ENCODE measurements at regions not wholly inside any gene's neighbourhood (a gene's known extent, or its start where the extent isn't known, plus 50 kb on each side); places are given as distances from the start of the nearest gene placed in this dataset.
"Not testable (repeated sequence)": the region's sequence is repeated elsewhere in the genome, so short reads cannot be mapped to it uniquely, and the experiment has no call there.

- no peak for FAIRE-seq
Measured at GRCh38 chr12:97714107-97714563, 251.5 kb downstream of the RMST start.

- no peak for FAIRE-seq
Measured at GRCh38 chr12:97716356-97716755, 253.8 kb downstream of the RMST start.

GRCh38 chr12:97723801-97724200 is 261.2 kb downstream of the RMST start:
- not testable (repeated sequence) for FAIRE-seq

GRCh38 chr12:97745406-97746101 is 282.9 kb downstream of the RMST start:
- no peak for FAIRE-seq

- FAIRE-seq: no peak
Measured at GRCh38 chr12:97748298-97748697, 285.7 kb downstream of the RMST start.

GRCh38 chr12:97751704-97752103 is 289.1 kb downstream of the RMST start:
- no peak for FAIRE-seq

GRCh38 chr12:97752129-97752528 is 289.5 kb downstream of the RMST start:
- no peak for FAIRE-seq

- no peak for FAIRE-seq
Measured at GRCh38 chr12:97753332-97753731, 290.7 kb downstream of the RMST start.

- no peak for FAIRE-seq
Measured at GRCh38 chr12:97754306-97754705, 291.7 kb downstream of the RMST start.

GRCh38 chr12:97756066-97756666 is 293.6 kb downstream of the RMST start:
- no peak for FAIRE-seq

GRCh38 chr12:97756741-97757140 is 294.1 kb downstream of the RMST start:
- FAIRE-seq: no peak

GRCh38 chr12:97757481-97758193 is 295.0 kb downstream of the RMST start:
- no peak for FAIRE-seq

- no peak for FAIRE-seq
Measured at GRCh38 chr12:97758194-97758501, 295.5 kb downstream of the RMST start.

- FAIRE-seq: no peak
Measured at GRCh38 chr12:97758586-97758985, 296.0 kb downstream of the RMST start.

- FAIRE-seq: no peak
Measured at GRCh38 chr12:97760601-97761000, 298.0 kb downstream of the RMST start.

- FAIRE-seq: no peak
Measured at GRCh38 chr12:97763113-97763512, 300.5 kb downstream of the RMST start.

GRCh38 chr12:97764700-97765099 is 302.1 kb downstream of the RMST start:
- no peak for FAIRE-seq

- no peak for FAIRE-seq
Measured at GRCh38 chr12:97767347-97767746, 304.7 kb downstream of the RMST start.

GRCh38 chr12:97778111-97778510 is 315.5 kb downstream of the RMST start:
- FAIRE-seq: no peak

GRCh38 chr12:97781342-97781741 is 318.7 kb downstream of the RMST start:
- no peak for FAIRE-seq

- FAIRE-seq: no peak
Measured at GRCh38 chr12:97784904-97785303, 322.3 kb downstream of the RMST start.

- FAIRE-seq: no peak
Measured at GRCh38 chr12:97790281-97790680, 327.7 kb downstream of the RMST start.

GRCh38 chr12:97797473-97797872 is 334.9 kb downstream of the RMST start:
- no peak for FAIRE-seq

GRCh38 chr12:97800561-97800960 is 338.0 kb downstream of the RMST start:
- no peak for FAIRE-seq
